Choroid plexus epithelial cell (primary cell): ENCODE measurements at regions not wholly inside any gene's neighbourhood (a gene's known extent, or its start where the extent isn't known, plus 50 kb on each side); places are given as distances from the start of the nearest gene placed in this dataset.

Experiments used
- DNase-seq: peaks from one replicate; pipeline ENCODE4 v3.0.0-alpha.2; 2010; ENCODE audit warnings: low read depth
- H3K4me3 ChIP-seq: 2 replicates; pipeline ENCODE4 v1.5.1; 2011; ENCODE audit warnings: low read depth, mild to moderate bottlenecking, control low read depth, low read length, moderate library complexity
- CTCF ChIP-seq: conservative IDR thresholded peaks from 2 replicates; pipeline ENCODE4 v1.5.1; 2011; ENCODE audit warnings: low read depth, mild to moderate bottlenecking, control low read depth, inconsistent platforms, low read length, moderate library complexity

DNA sequence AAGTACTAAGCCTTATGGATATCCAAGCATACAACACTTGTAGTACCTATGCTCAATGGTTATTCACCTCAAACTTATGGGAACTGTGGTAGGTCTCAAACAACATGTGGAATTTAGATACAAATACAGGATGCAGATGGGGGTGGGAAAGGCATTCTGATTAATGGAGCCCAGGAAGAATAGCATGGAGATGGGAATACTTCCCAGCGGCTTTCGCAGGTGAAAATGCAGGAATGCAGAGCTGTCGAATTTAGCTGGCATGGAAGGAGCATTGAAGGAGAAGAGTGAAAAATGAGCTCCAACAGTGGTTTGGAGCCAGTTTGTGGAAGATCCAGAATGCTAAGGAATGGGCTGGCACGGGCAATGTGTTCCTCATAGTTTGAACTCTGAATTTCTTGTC lies 89.9 kb downstream of the NKX2-1 start:
- no peak for TF ChIP-seq CTCF
- no peak for DNase-seq
- H3K4me3 ChIP-seq, result no peak overlapping the region

DNA sequence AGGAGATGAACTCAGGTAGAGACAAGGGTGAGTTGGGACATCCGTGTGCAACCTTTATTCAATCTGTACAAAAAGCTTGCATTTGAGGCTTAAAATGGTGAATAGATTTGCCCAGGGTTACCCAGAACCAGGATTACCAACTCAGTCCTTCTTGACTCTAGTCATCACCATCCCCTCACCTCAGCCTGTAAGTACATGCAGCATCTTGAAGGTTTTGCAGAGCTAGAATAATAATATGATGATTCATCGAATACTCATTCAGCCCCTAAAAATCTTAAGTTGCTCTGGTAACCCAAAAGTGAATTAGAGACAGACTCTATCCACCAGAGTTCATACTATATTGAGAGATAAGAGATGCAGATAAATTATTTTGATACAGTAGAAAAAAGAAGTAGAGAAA lies 90.3 kb downstream of the NKX2-1 start:
- DNase-seq, result no peak
- no peak for TF ChIP-seq CTCF
- H3K4me3 ChIP-seq, result no peak overlapping the region

- DNase-seq, result no peak
- TF ChIP-seq CTCF, result no peak
- H3K4me3 ChIP-seq, result no peak overlapping the region
These were observed 91.7 kb downstream of the NKX2-1 start for GRCh38 chr14:36428350-36428749.

DNA sequence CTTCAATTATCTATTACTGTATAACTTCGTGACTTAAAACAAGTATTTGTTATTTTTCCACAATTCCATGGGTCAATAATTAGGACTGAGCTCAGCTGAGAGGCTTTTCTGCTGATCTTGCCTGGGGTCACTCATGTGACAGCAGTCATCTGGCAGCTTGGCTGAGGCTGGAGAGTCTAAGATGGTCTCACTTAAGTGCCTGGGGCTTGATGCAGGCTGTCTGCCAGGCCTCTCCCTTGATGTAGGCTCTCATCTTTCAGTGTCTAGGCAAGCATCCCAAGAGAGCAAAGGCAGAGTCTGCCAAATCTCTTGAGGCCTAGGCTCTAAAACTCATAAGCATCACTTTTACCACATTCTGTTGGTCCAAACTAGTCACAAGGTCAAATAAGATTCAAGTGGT lies 93.2 kb downstream of the NKX2-1 start:
- TF ChIP-seq CTCF, result no peak
- no peak for DNase-seq
- no peak overlapping the region for H3K4me3 ChIP-seq

GRCh38 chr14:36426113-36426512 lies 93.9 kb downstream of the NKX2-1 start:
- DNase-seq, result no peak
- no peak for TF ChIP-seq CTCF
- no peak overlapping the region for H3K4me3 ChIP-seq

DNA sequence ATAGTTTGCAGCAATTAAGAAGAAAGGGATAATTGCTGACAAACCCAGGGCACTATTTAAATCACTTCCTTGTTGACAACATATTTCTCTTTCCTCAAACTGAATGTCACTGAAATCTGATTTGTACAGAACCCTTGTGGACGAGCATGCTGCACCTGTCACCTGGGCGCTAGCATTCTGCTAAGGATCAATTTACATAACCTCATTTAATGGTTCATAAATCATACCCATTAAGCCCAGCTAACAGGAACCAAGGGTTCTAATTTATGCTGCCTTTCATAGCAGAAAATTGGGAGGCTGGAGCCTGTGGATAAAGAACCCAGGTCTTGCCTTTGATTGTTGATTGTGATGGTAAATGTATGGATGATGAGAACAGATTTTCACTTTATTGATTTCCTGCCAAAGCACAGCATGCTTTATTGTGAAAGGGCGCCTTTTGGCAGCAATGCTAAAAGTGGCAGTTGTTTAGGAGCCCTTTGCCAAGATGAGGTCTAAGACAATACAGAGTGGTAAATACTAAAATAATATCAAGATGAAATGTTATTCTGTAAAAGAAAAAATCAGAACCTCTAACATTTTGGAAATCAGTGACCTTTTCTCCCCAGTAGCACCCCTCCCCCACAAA lies 95.4 kb downstream of the NKX2-1 start:
- no peak for TF ChIP-seq CTCF
- no peak overlapping the region for H3K4me3 ChIP-seq
- DNase-seq, result no peak

GRCh38 chr14:36423430-36423829 lies 96.6 kb downstream of the NKX2-1 start:
- TF ChIP-seq CTCF, result no peak
- no peak overlapping the region for H3K4me3 ChIP-seq
- no peak for DNase-seq
